Caco-2 (cell line): ENCODE measurements at regions not wholly inside any gene's neighbourhood (a gene's known extent, or its start where the extent isn't known, plus 50 kb on each side); places are given as distances from the start of the nearest gene placed in this dataset.

Experiments used
- BruUV-seq: library from RNA; stranded (reverse); fragments of 400-500 nt; replicated peaks from 2 replicates; lab custom pipeline; 2021; lab: Mats Ljungman, UMichigan
- CTCF ChIA-PET: fragments of 300-600 bp; sonication (Branson Sonifier 250); formaldehyde crosslinking; loops from one replicate; lab custom pipeline; 2022; ENCODE audit warnings: antibody characterized with exemption; lab: Charles Lee
- POLR2A ChIA-PET: fragments of 300-600 bp; sonication (Branson Sonifier 250); formaldehyde crosslinking; loops from one replicate; lab custom pipeline; 2022; ENCODE audit warnings: antibody characterized with exemption; lab: Charles Lee
- DNase-seq, 2 experiments: peaks; one replicate each; pipeline versions ENCODE4 v3.0.0 to v3.0.0-alpha.2; 2020 to 2022
- H3K27me3 ChIP-seq: replicated peaks from 2 replicates; pipeline ENCODE4 v1.6.0; 2011; ENCODE audit warnings: low read length; ENCODE audit not compliant: control insufficient read depth, insufficient read depth
- H3K36me3 ChIP-seq: 2 replicates; pipeline ENCODE4 v1.5.1; 2011; ENCODE audit warnings: low read length; ENCODE audit not compliant: control insufficient read depth, insufficient read depth
- H3K4me1 ChIP-seq: fragments of 250-450 bp; sonication (Bioruptor Pico); 2 replicates; pipeline ENCODE4 v1.5.1; 2020; ENCODE audit warnings: mild to moderate bottlenecking
- H3K4me3 ChIP-seq: 2 replicates; pipeline ENCODE4 v1.5.1; 2011; ENCODE audit warnings: low read depth, mild to moderate bottlenecking, control low read depth, low read length
- H3K9me3 ChIP-seq: fragments of 250-450 bp; sonication (Bioruptor Pico); 2 replicates; pipeline ENCODE4 v1.5.1; 2020; ENCODE audit warnings: mild to moderate bottlenecking, moderate library complexity
- H3K27ac Mint-ChIP-seq: one replicate; pipeline ENCODE4 v1.8.0; 2022; ENCODE audit warnings: mixed read lengths; ENCODE audit not compliant: unreplicated experiment
- H3K27me3 Mint-ChIP-seq: one replicate; pipeline ENCODE4 v1.8.0; 2022; ENCODE audit warnings: mixed read lengths; ENCODE audit not compliant: insufficient read depth, unreplicated experiment
- H3K36me3 Mint-ChIP-seq: one replicate; pipeline ENCODE4 v1.8.0; 2022; ENCODE audit warnings: mild to moderate bottlenecking, mixed read lengths; ENCODE audit not compliant: insufficient read depth, unreplicated experiment
- H3K4me1 Mint-ChIP-seq: one replicate; pipeline ENCODE4 v1.8.0; 2022; ENCODE audit warnings: low read depth, mixed read lengths; ENCODE audit not compliant: unreplicated experiment
- H3K4me3 Mint-ChIP-seq: one replicate; pipeline ENCODE4 v1.8.0; 2022; ENCODE audit warnings: mild to moderate bottlenecking, moderate library complexity, mixed read lengths; ENCODE audit not compliant: unreplicated experiment
- H3K9me3 Mint-ChIP-seq: one replicate; pipeline ENCODE4 v1.8.0; 2022; ENCODE audit warnings: mixed read lengths; ENCODE audit not compliant: unreplicated experiment
- intact Hi-C: fragments of 100-400 bp; cut with micrococcal nuclease; formaldehyde crosslinking; loops from one replicate; pipeline ENCODE4 v1.10.0; 2022; ENCODE audit not compliant: unreplicated experiment
- TF ChIP-seq, protein P1 (sequence below), 2 experiments: fragments of 200-600 bp in 1 of 2; IDR thresholded peaks; 1 replicate in 1 of 2; 2 replicates in 1 of 2; pipeline versions ENCODE4 v1.5.1 to v1.8.0; 2011 to 2022; ENCODE audit warnings: antibody characterized with exemption in 1 of 2, control low read depth in 1 of 2, inconsistent platforms in 1 of 2, low read depth in 1 of 2, low read length in 1 of 2, mild to moderate bottlenecking in 1 of 2, moderate library complexity in 1 of 2; ENCODE audit not compliant: insufficient read depth in 1 of 2, severe bottlenecking in 1 of 2, unreplicated experiment in 1 of 2

DNA sequence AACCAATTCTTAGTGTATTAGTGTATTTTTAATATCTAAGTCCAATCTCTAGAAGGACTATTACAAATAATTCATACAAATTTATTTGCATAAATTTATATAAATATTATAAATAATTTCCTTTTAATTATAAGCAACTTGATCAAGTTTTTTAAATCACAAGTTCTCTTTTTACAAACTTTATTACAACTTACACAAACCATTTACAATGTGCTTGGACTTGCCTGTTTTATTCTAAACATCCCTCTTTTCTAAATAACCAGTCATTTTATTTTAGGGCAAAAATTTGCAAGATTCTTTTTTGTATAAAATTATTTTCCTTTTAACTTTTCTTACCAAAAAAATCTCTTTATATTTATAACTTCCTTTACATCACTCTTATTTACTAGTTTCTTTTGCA, 83.5 kb upstream of the SYNCRIP start:
- Mint-ChIP-seq H3K27me3 (no peaks in the 10 kb centered on the region), H3K4me1 (no peaks in the 10 kb centered on the region), H3K9me3 (peaks cover 11% of the 10 kb centered on the region), H3K36me3 (no peaks in the 10 kb centered on the region), H3K4me3 (no peak overlapping the region), H3K27ac (no peak overlapping the region)
- TF ChIP-seq, protein P1, sequence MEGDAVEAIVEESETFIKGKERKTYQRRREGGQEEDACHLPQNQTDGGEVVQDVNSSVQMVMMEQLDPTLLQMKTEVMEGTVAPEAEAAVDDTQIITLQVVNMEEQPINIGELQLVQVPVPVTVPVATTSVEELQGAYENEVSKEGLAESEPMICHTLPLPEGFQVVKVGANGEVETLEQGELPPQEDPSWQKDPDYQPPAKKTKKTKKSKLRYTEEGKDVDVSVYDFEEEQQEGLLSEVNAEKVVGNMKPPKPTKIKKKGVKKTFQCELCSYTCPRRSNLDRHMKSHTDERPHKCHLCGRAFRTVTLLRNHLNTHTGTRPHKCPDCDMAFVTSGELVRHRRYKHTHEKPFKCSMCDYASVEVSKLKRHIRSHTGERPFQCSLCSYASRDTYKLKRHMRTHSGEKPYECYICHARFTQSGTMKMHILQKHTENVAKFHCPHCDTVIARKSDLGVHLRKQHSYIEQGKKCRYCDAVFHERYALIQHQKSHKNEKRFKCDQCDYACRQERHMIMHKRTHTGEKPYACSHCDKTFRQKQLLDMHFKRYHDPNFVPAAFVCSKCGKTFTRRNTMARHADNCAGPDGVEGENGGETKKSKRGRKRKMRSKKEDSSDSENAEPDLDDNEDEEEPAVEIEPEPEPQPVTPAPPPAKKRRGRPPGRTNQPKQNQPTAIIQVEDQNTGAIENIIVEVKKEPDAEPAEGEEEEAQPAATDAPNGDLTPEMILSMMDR (IDR thresholded peaks at IDR 0.05; ENCODE audit: insufficient read depth in 1 of 2, low read depth in 1 of 2, low read length in 1 of 2, severe bottlenecking in 1 of 2, unreplicated experiment in 1 of 2), result no peak
- H3K9me3 ChIP-seq, result peaks cover 18% of the 10 kb centered on the region
- no peaks in the 10 kb centered on the region for H3K36me3 ChIP-seq
- H3K27me3 ChIP-seq, result no peaks in the 10 kb centered on the region
- BruUV-seq, result no TSS peak
- no peaks in the 10 kb centered on the region for H3K4me1 ChIP-seq
- no peak for DNase-seq
- ChIA-PET POLR2A (no interaction called here), CTCF (no interaction called here)
- H3K4me3 ChIP-seq, result no peak overlapping the region
- intact Hi-C loops, result no loop called here

DNA sequence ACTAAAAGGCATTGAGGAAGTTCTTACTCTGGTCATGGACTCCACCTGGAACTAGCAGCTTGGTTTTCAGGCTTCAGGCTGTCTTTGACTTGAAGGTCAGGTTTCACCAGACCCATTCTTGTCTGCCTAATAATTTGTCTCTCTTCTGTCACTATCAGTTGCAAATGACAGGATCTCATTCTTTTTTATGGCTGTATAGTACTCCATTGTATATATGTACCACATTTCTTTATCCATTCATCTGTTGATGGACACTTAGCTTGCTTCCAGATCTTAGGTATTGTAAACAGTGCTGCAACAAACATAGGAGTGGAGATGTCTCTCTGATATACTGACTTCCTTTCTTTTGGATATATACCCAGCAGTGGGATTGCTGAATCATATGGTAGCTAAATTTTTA, 73.1 kb upstream of the SYNCRIP start:
- Histone ChIP-seq H3K36me3 (no peaks in the 10 kb centered on the region), H3K27me3 (no peaks in the 10 kb centered on the region), H3K4me3 (no peak overlapping the region), H3K4me1 (no peaks in the 10 kb centered on the region), H3K9me3 (no peaks in the 10 kb centered on the region)
- Mint-ChIP-seq H3K27ac (no peak overlapping the region), H3K4me3 (no peak overlapping the region), H3K9me3 (peaks cover 10% of the 10 kb centered on the region), H3K4me1 (no peaks in the 10 kb centered on the region), H3K36me3 (no peaks in the 10 kb centered on the region), H3K27me3 (no peaks in the 10 kb centered on the region)
- ChIA-PET CTCF (no interaction called here), POLR2A (no interaction called here)
- intact Hi-C loops, result no loop called here
- TF ChIP-seq, protein P1 (IDR thresholded peaks at IDR 0.05; ENCODE audit: insufficient read depth in 1 of 2, low read depth in 1 of 2, low read length in 1 of 2, severe bottlenecking in 1 of 2, unreplicated experiment in 1 of 2), result no peak
- DNase-seq, result no peak
- no TSS peak for BruUV-seq

DNA sequence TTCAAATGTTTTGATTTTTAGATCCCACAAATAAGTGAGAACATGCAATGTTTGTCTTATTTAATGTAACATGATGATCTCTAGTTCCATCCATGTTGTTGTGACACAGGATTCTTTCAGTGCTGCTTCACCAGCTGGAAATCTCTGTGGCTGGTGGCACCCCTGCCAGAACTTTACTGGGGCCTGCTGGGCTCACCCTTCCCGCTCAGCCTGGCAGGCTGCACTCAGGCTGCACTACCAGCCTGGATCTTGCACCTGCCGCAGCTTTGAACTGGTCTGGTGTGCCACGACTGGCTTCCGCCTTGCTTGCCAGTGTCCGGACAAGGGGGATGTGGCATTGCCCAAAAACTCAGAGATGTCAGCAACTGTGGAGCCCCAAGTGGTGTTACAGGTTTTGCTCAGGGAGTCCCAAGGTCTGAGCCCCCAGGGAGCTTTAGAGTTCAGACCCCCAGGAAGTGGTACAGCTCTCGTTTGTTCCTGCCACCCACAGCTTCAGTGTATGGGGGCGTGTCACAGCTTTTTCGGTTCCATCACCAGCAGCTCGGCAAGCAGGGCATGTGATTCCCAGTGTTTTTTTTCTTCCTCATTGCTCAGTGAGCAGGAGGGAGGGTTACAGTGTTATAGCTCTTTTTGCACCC, 72.3 kb upstream of the SYNCRIP start:
- no peak for DNase-seq
- intact Hi-C loops, result no loop called here
- CTCF ChIA-PET, result no interaction called here
- TF ChIP-seq, protein P1 (IDR thresholded peaks at IDR 0.05; ENCODE audit: insufficient read depth in 1 of 2, low read depth in 1 of 2, low read length in 1 of 2, severe bottlenecking in 1 of 2, unreplicated experiment in 1 of 2), result no peak
- H3K4me3 Mint-ChIP-seq, result no peak overlapping the region
- POLR2A ChIA-PET, result no interaction called here
- Histone ChIP-seq H3K4me1 (no peaks in the 10 kb centered on the region), H3K27me3 (no peaks in the 10 kb centered on the region), H3K36me3 (no peaks in the 10 kb centered on the region), H3K9me3 (0 out of 2 replicates have a peak, but pooled peaks cover 3% of the 10 kb centered on the region), H3K4me3 (no peak overlapping the region)
- no peaks in the 10 kb centered on the region for H3K27me3 Mint-ChIP-seq
- H3K27ac Mint-ChIP-seq, result no peak overlapping the region
- peaks cover 10% of the 10 kb centered on the region for H3K9me3 Mint-ChIP-seq
- BruUV-seq, result no TSS peak
- no peaks in the 10 kb centered on the region for H3K4me1 Mint-ChIP-seq
- H3K36me3 Mint-ChIP-seq, result no peaks in the 10 kb centered on the region
